ENCODE measurements at regions not wholly inside any gene's neighbourhood (a gene's known extent, or its start where the extent isn't known, plus 50 kb on each side); places are given as distances from the start of the nearest gene placed in this dataset.
A peak's percentile ranks its signal among the peaks of the same experiment; 100 is the strongest.

DNA sequence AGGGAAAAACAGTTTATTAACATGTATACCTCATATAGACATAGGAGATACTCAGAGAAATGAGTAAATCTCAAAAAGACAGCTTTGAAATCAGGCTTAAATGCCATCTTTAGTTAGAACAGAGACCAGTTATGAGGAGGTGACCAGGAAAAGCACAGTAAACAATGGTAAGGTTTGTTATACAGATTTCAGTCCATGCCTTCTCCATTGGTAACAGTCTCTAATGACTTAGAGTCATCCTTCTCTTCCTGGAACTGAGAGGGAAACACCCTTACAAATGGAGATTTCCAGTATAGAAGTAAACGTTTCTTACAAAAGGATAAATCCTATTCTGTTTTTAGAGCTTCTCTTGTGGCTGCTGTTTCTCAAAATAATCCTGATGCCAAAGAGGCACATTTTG lies 476.3 kb upstream of the NAALADL2 start:
- intact Hi-C loops (cut with DNase I): no loop called here
- DNase-seq (ENCODE audit: extremely low spot score): no peak
- H3K4me1 ChIP-seq: no peaks in the 10 kb centered on the region
- no peak overlapping the region for H3K27ac ChIP-seq (replicated peaks in 1 of 4)
- H3K36me3 ChIP-seq: no peaks in the 10 kb centered on the region
- TF ChIP-seq, protein P1, sequence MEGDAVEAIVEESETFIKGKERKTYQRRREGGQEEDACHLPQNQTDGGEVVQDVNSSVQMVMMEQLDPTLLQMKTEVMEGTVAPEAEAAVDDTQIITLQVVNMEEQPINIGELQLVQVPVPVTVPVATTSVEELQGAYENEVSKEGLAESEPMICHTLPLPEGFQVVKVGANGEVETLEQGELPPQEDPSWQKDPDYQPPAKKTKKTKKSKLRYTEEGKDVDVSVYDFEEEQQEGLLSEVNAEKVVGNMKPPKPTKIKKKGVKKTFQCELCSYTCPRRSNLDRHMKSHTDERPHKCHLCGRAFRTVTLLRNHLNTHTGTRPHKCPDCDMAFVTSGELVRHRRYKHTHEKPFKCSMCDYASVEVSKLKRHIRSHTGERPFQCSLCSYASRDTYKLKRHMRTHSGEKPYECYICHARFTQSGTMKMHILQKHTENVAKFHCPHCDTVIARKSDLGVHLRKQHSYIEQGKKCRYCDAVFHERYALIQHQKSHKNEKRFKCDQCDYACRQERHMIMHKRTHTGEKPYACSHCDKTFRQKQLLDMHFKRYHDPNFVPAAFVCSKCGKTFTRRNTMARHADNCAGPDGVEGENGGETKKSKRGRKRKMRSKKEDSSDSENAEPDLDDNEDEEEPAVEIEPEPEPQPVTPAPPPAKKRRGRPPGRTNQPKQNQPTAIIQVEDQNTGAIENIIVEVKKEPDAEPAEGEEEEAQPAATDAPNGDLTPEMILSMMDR (IDR thresholded peaks at IDR 0.05): no peak
- TF ChIP-seq EP300 (IDR thresholded peaks at IDR 0.05) (no peak), POLR2AphosphoS5 (IDR thresholded peaks at IDR 0.05) (no peak), POLR2A (IDR thresholded peaks at IDR 0.05; ENCODE audit: low read depth) (no peak)
- H3K4me3 ChIP-seq: no peak overlapping the region
- H3K27me3 ChIP-seq: no peaks in the 10 kb centered on the region
- 94% methylated on average over 1 of the region's 1 CpG for WGBS
- H3K9me3 ChIP-seq: no peaks in the 10 kb centered on the region

DNA sequence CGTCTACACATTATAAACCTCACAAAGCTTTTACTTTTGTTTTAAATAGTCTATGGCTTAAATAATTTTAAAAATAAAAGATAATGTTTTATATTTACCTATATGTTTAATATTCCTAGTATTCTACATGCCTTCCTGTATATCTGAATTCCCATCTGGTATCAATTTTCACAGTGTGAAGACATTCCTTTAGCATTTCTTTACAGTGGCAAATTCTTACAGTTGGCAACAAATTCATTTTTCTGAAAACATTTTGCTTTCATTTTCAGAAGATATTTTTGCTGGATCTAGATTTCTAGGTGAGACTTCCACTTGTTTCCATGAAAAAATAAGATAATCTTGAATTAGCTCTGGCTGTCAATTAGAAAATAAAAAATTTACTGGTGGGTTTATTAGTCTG lies 471.4 kb upstream of the NAALADL2 start:
- 87% methylated on average over 1 of the region's 1 CpG for WGBS
- H3K36me3 ChIP-seq: no peaks in the 10 kb centered on the region
- no peaks in the 10 kb centered on the region for H3K4me1 ChIP-seq
- no peaks in the 10 kb centered on the region for H3K27me3 ChIP-seq
- no peak for DNase-seq (ENCODE audit: extremely low spot score)
- intact Hi-C loops (cut with DNase I): no loop called here
- H3K4me3 ChIP-seq: no peak overlapping the region
- H3K27ac ChIP-seq (replicated peaks in 1 of 4): no peak overlapping the region
- H3K9me3 ChIP-seq: peaks cover 0 to 8% (median 0%) of the 10 kb centered on the region in 4 donors
- no peak for TF ChIP-seq EP300 (IDR thresholded peaks at IDR 0.05)
- no peak for TF ChIP-seq POLR2A (IDR thresholded peaks at IDR 0.05; ENCODE audit: low read depth)
- TF ChIP-seq POLR2AphosphoS5 (IDR thresholded peaks at IDR 0.05): no peak
- TF ChIP-seq, protein P1 (IDR thresholded peaks at IDR 0.05): no peak

DNA sequence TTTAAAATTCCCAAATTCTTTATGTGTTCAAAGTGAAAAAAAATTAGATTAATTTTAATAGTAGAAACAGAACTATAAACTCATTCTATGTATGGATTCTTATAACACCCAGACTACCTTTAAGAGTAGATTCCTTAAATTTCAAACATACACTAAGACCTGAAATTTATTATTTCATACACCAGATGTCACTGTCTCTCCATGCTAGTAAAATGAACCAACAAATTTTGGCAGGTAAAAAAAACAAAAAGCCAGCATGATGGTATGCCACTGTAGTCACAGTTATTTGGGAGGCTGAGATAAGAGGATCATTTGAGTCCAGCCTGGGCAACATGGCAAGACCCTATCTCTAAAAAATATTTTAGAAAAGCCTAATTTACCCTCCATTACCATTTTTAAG lies 461.3 kb upstream of the NAALADL2 start:
- Histone ChIP-seq H3K36me3 (no peaks in the 10 kb centered on the region), H3K4me3 (no peak overlapping the region), H3K27me3 (no peaks in the 10 kb centered on the region), H3K9me3 (no peaks in the 10 kb centered on the region), H3K27ac (replicated peaks in 1 of 4) (no peak overlapping the region), H3K4me1 (no peaks in the 10 kb centered on the region)
- TF ChIP-seq, protein P1 (IDR thresholded peaks at IDR 0.05): peak; percentile 31 to 53 (median 43)
- TF ChIP-seq POLR2A (IDR thresholded peaks at IDR 0.05; ENCODE audit: low read depth) (no peak), EP300 (IDR thresholded peaks at IDR 0.05) (no peak), POLR2AphosphoS5 (IDR thresholded peaks at IDR 0.05) (no peak)
- no peak for DNase-seq (ENCODE audit: extremely low spot score)
- intact Hi-C loops (cut with DNase I): no loop called here

DNA sequence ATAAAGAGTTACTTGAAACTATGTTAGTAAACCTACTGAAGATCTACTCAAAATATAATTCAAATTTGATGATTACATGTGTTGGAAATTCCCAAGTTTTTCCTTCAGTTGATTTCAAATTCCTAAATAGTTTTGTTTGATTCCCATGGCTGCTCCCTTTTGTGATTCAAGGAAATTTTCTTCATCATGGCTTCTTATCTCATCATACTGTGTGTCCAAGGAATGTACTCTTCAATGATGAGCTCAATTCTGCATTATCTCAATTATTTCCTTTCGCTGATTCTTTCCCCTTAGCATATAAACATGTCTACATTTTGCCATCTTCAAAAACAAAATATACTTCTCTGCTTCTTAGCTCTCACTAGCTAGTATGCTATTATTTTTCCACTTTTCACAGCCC lies 460.4 kb upstream of the NAALADL2 start:
- WGBS: 83% methylated on average over 1 of the region's 1 CpG
- TF ChIP-seq EP300 (IDR thresholded peaks at IDR 0.05) (no peak), POLR2A (IDR thresholded peaks at IDR 0.05; ENCODE audit: low read depth) (no peak), POLR2AphosphoS5 (IDR thresholded peaks at IDR 0.05) (no peak)
- TF ChIP-seq, protein P1 (IDR thresholded peaks at IDR 0.05): no peak

DNA sequence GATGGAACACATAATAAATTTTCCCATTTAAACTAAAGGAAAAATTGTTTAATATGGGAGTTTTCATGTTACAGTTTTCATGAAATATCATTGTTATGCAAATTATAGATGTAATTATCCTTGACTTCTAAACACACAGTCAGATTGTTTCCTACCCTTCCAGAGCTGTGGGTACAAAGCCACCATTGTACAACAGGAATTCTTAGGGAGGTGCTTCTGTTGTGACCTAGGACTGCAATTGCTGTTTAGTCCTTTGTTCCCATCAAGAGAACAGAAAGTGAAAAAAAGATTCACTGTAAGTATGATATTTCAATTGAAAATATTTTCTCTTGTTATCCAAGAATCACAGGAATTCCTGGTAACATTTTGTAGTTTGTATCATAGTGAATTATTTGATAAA lies 455.3 kb upstream of the NAALADL2 start:
- intact Hi-C loops (cut with DNase I): no loop called here
- H3K4me1 ChIP-seq: no peaks in the 10 kb centered on the region
- H3K9me3 ChIP-seq: no peaks in the 10 kb centered on the region
- no peaks in the 10 kb centered on the region for H3K27me3 ChIP-seq
- H3K36me3 ChIP-seq: no peaks in the 10 kb centered on the region
- DNase-seq (ENCODE audit: extremely low spot score): no peak
- no peak overlapping the region for H3K27ac ChIP-seq (replicated peaks in 1 of 4)
- TF ChIP-seq, protein P1 (IDR thresholded peaks at IDR 0.05): no peak
- TF ChIP-seq EP300 (IDR thresholded peaks at IDR 0.05) (no peak), POLR2AphosphoS5 (IDR thresholded peaks at IDR 0.05) (no peak), POLR2A (IDR thresholded peaks at IDR 0.05; ENCODE audit: low read depth) (no peak)
- H3K4me3 ChIP-seq: no peak overlapping the region

More for the DNA sequence above, 460.4 kb upstream of the NAALADL2 start:
- no peaks in the 10 kb centered on the region for H3K36me3 ChIP-seq
- no peaks in the 10 kb centered on the region for H3K4me1 ChIP-seq
- H3K27me3 ChIP-seq: no peaks in the 10 kb centered on the region
- H3K9me3 ChIP-seq: no peaks in the 10 kb centered on the region
- intact Hi-C loops (cut with DNase I): no loop called here
- no peak overlapping the region for H3K4me3 ChIP-seq
- no peak overlapping the region for H3K27ac ChIP-seq (replicated peaks in 1 of 4)
- DNase-seq (ENCODE audit: extremely low spot score): no peak
